ENCODE measurements at regions not wholly inside any gene's neighbourhood (a gene's known extent, or its start where the extent isn't known, plus 50 kb on each side); places are given as distances from the start of the nearest gene placed in this dataset.
A peak's percentile ranks its signal among the peaks of the same experiment; 100 is the strongest.

GRCh38 chr2:166727095-166727494 is 161.2 kb upstream of the XIRP2 start (continued):
- 0 out of 2 replicates have a peak, but pooled peaks have one; percentile 23 for TF ChIP-seq RAD51 (IDR thresholded peaks at IDR 0.05)
- TF ChIP-seq, protein P1, sequence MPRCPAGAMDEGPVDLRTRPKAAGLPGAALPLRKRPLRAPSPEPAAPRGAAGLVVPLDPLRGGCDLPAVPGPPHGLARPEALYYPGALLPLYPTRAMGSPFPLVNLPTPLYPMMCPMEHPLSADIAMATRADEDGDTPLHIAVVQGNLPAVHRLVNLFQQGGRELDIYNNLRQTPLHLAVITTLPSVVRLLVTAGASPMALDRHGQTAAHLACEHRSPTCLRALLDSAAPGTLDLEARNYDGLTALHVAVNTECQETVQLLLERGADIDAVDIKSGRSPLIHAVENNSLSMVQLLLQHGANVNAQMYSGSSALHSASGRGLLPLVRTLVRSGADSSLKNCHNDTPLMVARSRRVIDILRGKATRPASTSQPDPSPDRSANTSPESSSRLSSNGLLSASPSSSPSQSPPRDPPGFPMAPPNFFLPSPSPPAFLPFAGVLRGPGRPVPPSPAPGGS (IDR thresholded peaks at IDR 0.05; ENCODE audit: borderline replicate concordance, insufficient read depth, low read depth, low read length, poor library complexity, severe bottlenecking), result no peak
- TF ChIP-seq ZNF687 (IDR thresholded peaks at IDR 0.05), result no peak
- TF ChIP-seq NBN (IDR thresholded peaks at IDR 0.05), result peak; percentile 69
- TF ChIP-seq GABPA (IDR thresholded peaks at IDR 0.05; ENCODE audit: low read depth), result no peak
- TF ChIP-seq SUPT20H (IDR thresholded peaks at IDR 0.05; ENCODE audit: borderline replicate concordance, control insufficient read depth, low read depth, low read length), result no peak
- TF ChIP-seq SMC3 (IDR thresholded peaks at IDR 0.05; ENCODE audit: borderline replicate concordance, low read length), result no peak
- peak; percentile 88 for TF ChIP-seq MEF2B (IDR thresholded peaks at IDR 0.05; ENCODE audit: partially characterized antibody, poor library complexity, severe bottlenecking)
- no peak for TF ChIP-seq SMAD5 (IDR thresholded peaks at IDR 0.05; ENCODE audit: low read depth)
- no peak for TF ChIP-seq TARDBP (IDR thresholded peaks at IDR 0.05; ENCODE audit: borderline replicate concordance)
- peak; percentile 98 for TF ChIP-seq DPF2 (IDR thresholded peaks at IDR 0.05)
- TF ChIP-seq, protein P2, sequence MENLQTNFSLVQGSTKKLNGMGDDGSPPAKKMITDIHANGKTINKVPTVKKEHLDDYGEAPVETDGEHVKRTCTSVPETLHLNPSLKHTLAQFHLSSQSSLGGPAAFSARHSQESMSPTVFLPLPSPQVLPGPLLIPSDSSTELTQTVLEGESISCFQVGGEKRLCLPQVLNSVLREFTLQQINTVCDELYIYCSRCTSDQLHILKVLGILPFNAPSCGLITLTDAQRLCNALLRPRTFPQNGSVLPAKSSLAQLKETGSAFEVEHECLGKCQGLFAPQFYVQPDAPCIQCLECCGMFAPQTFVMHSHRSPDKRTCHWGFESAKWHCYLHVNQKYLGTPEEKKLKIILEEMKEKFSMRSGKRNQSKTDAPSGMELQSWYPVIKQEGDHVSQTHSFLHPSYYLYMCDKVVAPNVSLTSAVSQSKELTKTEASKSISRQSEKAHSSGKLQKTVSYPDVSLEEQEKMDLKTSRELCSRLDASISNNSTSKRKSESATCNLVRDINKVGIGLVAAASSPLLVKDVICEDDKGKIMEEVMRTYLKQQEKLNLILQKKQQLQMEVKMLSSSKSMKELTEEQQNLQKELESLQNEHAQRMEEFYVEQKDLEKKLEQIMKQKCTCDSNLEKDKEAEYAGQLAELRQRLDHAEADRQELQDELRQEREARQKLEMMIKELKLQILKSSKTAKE (IDR thresholded peaks at IDR 0.05; ENCODE audit: low read depth, poor library complexity, severe bottlenecking), result peak; percentile 95
- peak; percentile 87 for TF ChIP-seq IKZF1 (conservative IDR thresholded peaks at IDR 0.05)
- TF ChIP-seq, protein P3, sequence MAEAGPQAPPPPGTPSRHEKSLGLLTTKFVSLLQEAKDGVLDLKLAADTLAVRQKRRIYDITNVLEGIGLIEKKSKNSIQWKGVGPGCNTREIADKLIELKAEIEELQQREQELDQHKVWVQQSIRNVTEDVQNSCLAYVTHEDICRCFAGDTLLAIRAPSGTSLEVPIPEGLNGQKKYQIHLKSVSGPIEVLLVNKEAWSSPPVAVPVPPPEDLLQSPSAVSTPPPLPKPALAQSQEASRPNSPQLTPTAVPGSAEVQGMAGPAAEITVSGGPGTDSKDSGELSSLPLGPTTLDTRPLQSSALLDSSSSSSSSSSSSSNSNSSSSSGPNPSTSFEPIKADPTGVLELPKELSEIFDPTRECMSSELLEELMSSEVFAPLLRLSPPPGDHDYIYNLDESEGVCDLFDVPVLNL (IDR thresholded peaks at IDR 0.05; ENCODE audit: low read depth, low read length), result no peak
- peak; percentile 95; the same call in 1 of the 2 replicates for TF ChIP-seq BACH1 (IDR thresholded peaks at IDR 0.05; ENCODE audit: borderline replicate concordance)
- TF ChIP-seq SP1 (IDR thresholded peaks at IDR 0.05; ENCODE audit: low read depth, low read length), result no peak
- peak; percentile 70; the same call in 1 of the 2 replicates for TF ChIP-seq PAX5 (IDR thresholded peaks at IDR 0.05; ENCODE audit: borderline replicate concordance, low read depth, low read length)
- TF ChIP-seq HDAC6 (IDR thresholded peaks at IDR 0.05; ENCODE audit: unreplicated experiment), result no peak
- TF ChIP-seq ZBTB4 (CRISPR knock-in tag; IDR thresholded peaks at IDR 0.05), result no peak
